HG02571 (cell line): ENCODE measurements at regions not wholly inside any gene's neighbourhood (a gene's known extent, or its start where the extent isn't known, plus 50 kb on each side); places are given as distances from the start of the nearest gene placed in this dataset.

Source experiments
- ATAC-seq: cut with Tn5 transposase; IDR thresholded peaks from one replicate; pipeline ENCODE4 v1.9.1; 2021; ENCODE audit warnings: mild to moderate bottlenecking, moderate library complexity; ENCODE audit not compliant: unreplicated experiment

GRCh38 chr20:17795003-17795402 lies 95.2 kb downstream of the BANF2 start:
- ATAC-seq: no peak

- ATAC-seq: no peak
These were observed 94.6 kb downstream of the BANF2 start for GRCh38 chr20:17794400-17794799.

GRCh38 chr20:17793986-17794385 lies 94.2 kb downstream of the BANF2 start:
- ATAC-seq: no peak

- no peak for ATAC-seq
These were observed 90.5 kb downstream of the BANF2 start for GRCh38 chr20:17790296-17790695.

GRCh38 chr20:17787816-17788215 lies 88.0 kb downstream of the BANF2 start:
- no peak for ATAC-seq

- no peak for ATAC-seq
These were observed 86.5 kb downstream of the BANF2 start for GRCh38 chr20:17786221-17786718.
